ENCODE measurements at regions not wholly inside any gene's neighbourhood (a gene's known extent, or its start where the extent isn't known, plus 50 kb on each side); places are given as distances from the start of the nearest gene placed in this dataset.

DNA sequence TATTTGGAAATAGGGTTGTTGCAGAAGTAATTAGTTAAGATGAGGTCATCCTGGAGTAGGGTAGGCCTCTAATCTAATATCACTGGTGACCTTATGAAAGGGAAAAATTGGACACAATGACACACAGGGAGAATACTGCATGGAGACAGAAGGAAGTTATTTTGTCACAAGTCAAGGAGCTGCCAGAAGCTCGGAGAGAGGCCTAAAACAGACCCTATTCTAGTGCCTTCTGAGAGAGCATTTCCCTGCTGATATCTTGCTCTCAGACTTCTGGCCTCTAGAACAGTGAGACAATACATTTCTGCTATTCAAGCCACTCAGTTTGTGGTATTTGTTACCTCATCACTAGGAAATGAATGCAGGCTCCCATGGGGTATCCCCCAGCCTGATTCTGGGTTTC, 332.9 kb downstream of the CSNK1G3 start:
- ATAC-seq = 0 out of 3 replicates have a peak, but pooled peaks have one; percentile 20
- no peak for TF ChIP-seq ZC3H10 (CRISPR knock-in tag; IDR thresholded peaks at IDR 0.05)
- no peak for TF ChIP-seq RARB (CRISPR knock-in tag; IDR thresholded peaks at IDR 0.05)
- no peak for TF ChIP-seq ZNF565 (CRISPR knock-in tag; conservative IDR thresholded peaks at IDR 0.05; ENCODE audit: low read depth)

GRCh38 chr5:123835421-123835820, 323.4 kb downstream of the CSNK1G3 start:
- ATAC-seq = no peak
- TF ChIP-seq GLIS3 (CRISPR knock-in tag; IDR thresholded peaks at IDR 0.05) (no peak), ZFP30 (CRISPR knock-in tag; IDR thresholded peaks at IDR 0.05) (no peak), ARNTL (CRISPR knock-in tag; IDR thresholded peaks at IDR 0.05; ENCODE audit: borderline replicate concordance, low read depth) (no peak), OSR1 (CRISPR knock-in tag; IDR thresholded peaks at IDR 0.05) (no peak), ISL1 (CRISPR knock-in tag; IDR thresholded peaks at IDR 0.05) (no peak), CSDC2 (CRISPR knock-in tag; IDR thresholded peaks at IDR 0.05) (no peak), ZC3H10 (CRISPR knock-in tag; IDR thresholded peaks at IDR 0.05) (no peak), RARB (CRISPR knock-in tag; IDR thresholded peaks at IDR 0.05) (no peak), ESRRG (CRISPR knock-in tag; IDR thresholded peaks at IDR 0.05) (no peak), ZNF8 (CRISPR knock-in tag; IDR thresholded peaks at IDR 0.05) (no peak), ZFP3 (CRISPR knock-in tag; IDR thresholded peaks at IDR 0.05) (no peak), ZNF70 (CRISPR knock-in tag; IDR thresholded peaks at IDR 0.05) (no peak), TCF4 (CRISPR knock-in tag; IDR thresholded peaks at IDR 0.05; ENCODE audit: borderline replicate concordance) (no peak), SNAI2 (CRISPR knock-in tag; IDR thresholded peaks at IDR 0.05) (no peak), CSRNP3 (CRISPR knock-in tag; IDR thresholded peaks at IDR 0.05) (no peak), BACH2 (CRISPR knock-in tag; IDR thresholded peaks at IDR 0.05; ENCODE audit: borderline replicate concordance) (no peak)
- TF ChIP-seq, protein P1, sequence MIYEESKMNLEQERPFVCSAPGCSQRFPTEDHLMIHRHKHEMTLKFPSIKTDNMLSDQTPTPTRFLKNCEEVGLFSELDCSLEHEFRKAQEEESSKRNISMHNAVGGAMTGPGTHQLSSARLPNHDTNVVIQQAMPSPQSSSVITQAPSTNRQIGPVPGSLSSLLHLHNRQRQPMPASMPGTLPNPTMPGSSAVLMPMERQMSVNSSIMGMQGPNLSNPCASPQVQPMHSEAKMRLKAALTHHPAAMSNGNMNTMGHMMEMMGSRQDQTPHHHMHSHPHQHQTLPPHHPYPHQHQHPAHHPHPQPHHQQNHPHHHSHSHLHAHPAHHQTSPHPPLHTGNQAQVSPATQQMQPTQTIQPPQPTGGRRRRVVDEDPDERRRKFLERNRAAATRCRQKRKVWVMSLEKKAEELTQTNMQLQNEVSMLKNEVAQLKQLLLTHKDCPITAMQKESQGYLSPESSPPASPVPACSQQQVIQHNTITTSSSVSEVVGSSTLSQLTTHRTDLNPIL (CRISPR knock-in tag; IDR thresholded peaks at IDR 0.05; ENCODE audit: low read depth) = no peak
- TF ChIP-seq, protein P2, sequence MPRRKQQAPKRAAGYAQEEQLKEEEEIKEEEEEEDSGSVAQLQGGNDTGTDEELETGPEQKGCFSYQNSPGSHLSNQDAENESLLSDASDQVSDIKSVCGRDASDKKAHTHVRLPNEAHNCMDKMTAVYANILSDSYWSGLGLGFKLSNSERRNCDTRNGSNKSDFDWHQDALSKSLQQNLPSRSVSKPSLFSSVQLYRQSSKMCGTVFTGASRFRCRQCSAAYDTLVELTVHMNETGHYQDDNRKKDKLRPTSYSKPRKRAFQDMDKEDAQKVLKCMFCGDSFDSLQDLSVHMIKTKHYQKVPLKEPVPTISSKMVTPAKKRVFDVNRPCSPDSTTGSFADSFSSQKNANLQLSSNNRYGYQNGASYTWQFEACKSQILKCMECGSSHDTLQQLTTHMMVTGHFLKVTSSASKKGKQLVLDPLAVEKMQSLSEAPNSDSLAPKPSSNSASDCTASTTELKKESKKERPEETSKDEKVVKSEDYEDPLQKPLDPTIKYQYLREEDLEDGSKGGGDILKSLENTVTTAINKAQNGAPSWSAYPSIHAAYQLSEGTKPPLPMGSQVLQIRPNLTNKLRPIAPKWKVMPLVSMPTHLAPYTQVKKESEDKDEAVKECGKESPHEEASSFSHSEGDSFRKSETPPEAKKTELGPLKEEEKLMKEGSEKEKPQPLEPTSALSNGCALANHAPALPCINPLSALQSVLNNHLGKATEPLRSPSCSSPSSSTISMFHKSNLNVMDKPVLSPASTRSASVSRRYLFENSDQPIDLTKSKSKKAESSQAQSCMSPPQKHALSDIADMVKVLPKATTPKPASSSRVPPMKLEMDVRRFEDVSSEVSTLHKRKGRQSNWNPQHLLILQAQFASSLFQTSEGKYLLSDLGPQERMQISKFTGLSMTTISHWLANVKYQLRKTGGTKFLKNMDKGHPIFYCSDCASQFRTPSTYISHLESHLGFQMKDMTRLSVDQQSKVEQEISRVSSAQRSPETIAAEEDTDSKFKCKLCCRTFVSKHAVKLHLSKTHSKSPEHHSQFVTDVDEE (CRISPR knock-in tag; IDR thresholded peaks at IDR 0.05) = no peak
- TF ChIP-seq, protein P3, sequence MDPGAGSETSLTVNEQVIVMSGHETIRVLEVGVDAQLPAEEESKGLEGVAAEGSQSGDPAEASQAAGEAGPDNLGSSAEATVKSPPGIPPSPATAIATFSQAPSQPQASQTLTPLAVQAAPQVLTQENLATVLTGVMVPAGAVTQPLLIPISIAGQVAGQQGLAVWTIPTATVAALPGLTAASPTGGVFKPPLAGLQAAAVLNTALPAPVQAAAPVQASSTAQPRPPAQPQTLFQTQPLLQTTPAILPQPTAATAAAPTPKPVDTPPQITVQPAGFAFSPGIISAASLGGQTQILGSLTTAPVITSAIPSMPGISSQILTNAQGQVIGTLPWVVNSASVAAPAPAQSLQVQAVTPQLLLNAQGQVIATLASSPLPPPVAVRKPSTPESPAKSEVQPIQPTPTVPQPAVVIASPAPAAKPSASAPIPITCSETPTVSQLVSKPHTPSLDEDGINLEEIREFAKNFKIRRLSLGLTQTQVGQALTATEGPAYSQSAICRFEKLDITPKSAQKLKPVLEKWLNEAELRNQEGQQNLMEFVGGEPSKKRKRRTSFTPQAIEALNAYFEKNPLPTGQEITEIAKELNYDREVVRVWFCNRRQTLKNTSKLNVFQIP (CRISPR knock-in tag; IDR thresholded peaks at IDR 0.05; ENCODE audit: borderline replicate concordance, low read depth) = no peak

GRCh38 chr5:123830575-123830974, 318.6 kb downstream of the CSNK1G3 start:
- ATAC-seq = no peak
- TF ChIP-seq GLIS3 (CRISPR knock-in tag; IDR thresholded peaks at IDR 0.05) (no peak), PATZ1 (CRISPR knock-in tag; IDR thresholded peaks at IDR 0.05; ENCODE audit: borderline replicate concordance) (no peak), ZNF70 (CRISPR knock-in tag; IDR thresholded peaks at IDR 0.05) (no peak), ARNTL (CRISPR knock-in tag; IDR thresholded peaks at IDR 0.05; ENCODE audit: borderline replicate concordance, low read depth) (no peak), ZNF8 (CRISPR knock-in tag; IDR thresholded peaks at IDR 0.05) (no peak), ZFP3 (CRISPR knock-in tag; IDR thresholded peaks at IDR 0.05) (no peak), TOX (CRISPR knock-in tag; IDR thresholded peaks at IDR 0.05; ENCODE audit: borderline replicate concordance) (no peak), BACH2 (CRISPR knock-in tag; IDR thresholded peaks at IDR 0.05; ENCODE audit: borderline replicate concordance) (no peak), ISL1 (CRISPR knock-in tag; IDR thresholded peaks at IDR 0.05) (no peak), ZNF565 (CRISPR knock-in tag; conservative IDR thresholded peaks at IDR 0.05; ENCODE audit: low read depth) (no peak), PPARA (CRISPR knock-in tag; IDR thresholded peaks at IDR 0.05; ENCODE audit: borderline replicate concordance) (no peak), TCF4 (CRISPR knock-in tag; IDR thresholded peaks at IDR 0.05; ENCODE audit: borderline replicate concordance) (no peak), ZC3H10 (CRISPR knock-in tag; IDR thresholded peaks at IDR 0.05) (no peak), ESRRG (CRISPR knock-in tag; IDR thresholded peaks at IDR 0.05) (no peak), CSDC2 (CRISPR knock-in tag; IDR thresholded peaks at IDR 0.05) (no peak), OSR1 (CRISPR knock-in tag; IDR thresholded peaks at IDR 0.05) (no peak), ZFP30 (CRISPR knock-in tag; IDR thresholded peaks at IDR 0.05) (no peak), RARB (CRISPR knock-in tag; IDR thresholded peaks at IDR 0.05) (no peak)
- TF ChIP-seq, protein P1 (CRISPR knock-in tag; IDR thresholded peaks at IDR 0.05; ENCODE audit: low read depth) = no peak
